ENCODE measurements at regions not wholly inside any gene's neighbourhood (a gene's known extent, or its start where the extent isn't known, plus 50 kb on each side); places are given as distances from the start of the nearest gene placed in this dataset.

DNA sequence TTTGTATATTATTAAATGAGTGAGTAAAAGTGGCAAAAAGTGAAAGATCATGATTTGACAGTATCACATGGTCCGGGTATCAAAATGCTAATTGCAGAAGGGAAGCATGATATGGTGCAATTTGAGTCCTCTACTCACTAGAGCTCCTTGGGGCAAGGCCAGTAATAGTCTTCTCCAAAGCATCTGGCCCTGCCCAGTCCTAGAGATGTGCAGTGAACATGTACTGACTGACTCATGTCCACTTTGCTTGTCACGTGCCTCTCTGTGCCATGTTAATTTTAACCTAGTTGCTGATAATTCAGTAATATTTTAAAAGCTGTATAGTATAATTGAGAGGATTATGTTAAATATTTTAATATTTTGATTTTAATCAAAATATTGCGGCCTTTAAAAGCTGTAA is 54.6 kb upstream of the TENM3 start:
- TF ChIP-seq, protein P1, sequence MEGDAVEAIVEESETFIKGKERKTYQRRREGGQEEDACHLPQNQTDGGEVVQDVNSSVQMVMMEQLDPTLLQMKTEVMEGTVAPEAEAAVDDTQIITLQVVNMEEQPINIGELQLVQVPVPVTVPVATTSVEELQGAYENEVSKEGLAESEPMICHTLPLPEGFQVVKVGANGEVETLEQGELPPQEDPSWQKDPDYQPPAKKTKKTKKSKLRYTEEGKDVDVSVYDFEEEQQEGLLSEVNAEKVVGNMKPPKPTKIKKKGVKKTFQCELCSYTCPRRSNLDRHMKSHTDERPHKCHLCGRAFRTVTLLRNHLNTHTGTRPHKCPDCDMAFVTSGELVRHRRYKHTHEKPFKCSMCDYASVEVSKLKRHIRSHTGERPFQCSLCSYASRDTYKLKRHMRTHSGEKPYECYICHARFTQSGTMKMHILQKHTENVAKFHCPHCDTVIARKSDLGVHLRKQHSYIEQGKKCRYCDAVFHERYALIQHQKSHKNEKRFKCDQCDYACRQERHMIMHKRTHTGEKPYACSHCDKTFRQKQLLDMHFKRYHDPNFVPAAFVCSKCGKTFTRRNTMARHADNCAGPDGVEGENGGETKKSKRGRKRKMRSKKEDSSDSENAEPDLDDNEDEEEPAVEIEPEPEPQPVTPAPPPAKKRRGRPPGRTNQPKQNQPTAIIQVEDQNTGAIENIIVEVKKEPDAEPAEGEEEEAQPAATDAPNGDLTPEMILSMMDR (IDR thresholded peaks at IDR 0.05; ENCODE audit: control insufficient read depth, insufficient read depth, low read depth, low read length, missing control alignments), result no peak
- no peak overlapping the region for H3K4me3 ChIP-seq (ENCODE audit: control insufficient read depth, low read depth, low read length)
- no peak for DNase-seq (ENCODE audit: low read depth)

DNA sequence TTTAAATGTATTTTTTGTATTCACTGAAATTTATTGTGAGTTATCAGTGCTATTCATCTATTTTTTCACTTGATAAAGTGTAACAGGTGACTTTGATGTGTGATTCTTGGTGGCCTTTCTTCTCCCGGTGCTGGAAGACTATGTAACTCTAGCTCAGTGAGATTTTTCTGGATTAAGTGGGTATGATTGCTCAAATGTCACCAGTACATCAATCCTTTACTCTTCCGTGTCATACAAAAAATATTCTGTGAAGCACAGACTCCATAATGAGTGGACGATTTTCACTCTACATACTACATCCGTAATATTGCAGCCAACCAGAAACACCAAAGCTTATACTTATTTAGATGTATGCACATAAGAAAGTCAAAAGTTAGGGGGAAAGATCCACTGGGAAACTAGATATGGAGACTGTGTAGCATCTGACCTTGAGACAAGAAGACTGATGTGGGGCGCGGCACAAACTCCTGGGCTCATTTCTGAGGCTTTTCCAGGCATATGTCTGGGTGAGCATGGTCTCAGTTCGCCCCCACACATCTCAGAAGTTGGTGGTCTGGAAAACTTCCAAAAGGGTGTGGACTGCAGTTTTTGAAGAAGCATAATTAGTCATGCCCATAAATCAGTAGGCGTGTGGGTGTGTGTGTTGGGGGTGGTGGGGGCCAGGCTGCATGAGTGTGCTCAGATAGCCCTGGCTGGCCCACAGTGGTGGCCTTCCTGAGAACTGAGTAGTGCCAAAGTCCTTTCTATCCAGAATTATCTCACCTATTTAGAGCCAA is 53.9 kb upstream of the TENM3 start:
- H3K4me3 ChIP-seq (ENCODE audit: control insufficient read depth, low read depth, low read length), result no peak overlapping the region
- peak; percentile 80 for DNase-seq (ENCODE audit: low read depth)
- TF ChIP-seq, protein P1 (IDR thresholded peaks at IDR 0.05; ENCODE audit: control insufficient read depth, insufficient read depth, low read depth, low read length, missing control alignments), result no peak

DNA sequence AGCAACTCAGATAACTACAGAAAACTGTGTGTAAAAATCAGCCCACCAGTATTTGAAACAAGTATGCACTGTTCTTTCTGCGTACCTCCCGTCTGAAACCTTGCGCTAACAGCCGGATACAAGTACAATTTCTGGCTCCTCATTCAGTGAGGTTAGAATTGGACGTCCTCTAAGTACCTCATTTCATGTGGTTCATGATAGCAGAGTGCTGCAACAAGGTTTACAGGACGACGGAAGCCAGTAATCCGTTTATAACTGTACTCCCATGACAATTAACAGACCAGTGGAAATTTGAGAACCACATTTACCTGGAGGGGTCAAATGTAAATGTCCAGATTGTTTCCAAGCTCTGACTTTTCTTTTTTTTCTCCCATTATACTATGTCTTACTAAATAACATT is 52.9 kb upstream of the TENM3 start:
- no peak overlapping the region for H3K4me3 ChIP-seq (ENCODE audit: control insufficient read depth, low read depth, low read length)
- TF ChIP-seq, protein P1 (IDR thresholded peaks at IDR 0.05; ENCODE audit: control insufficient read depth, insufficient read depth, low read depth, low read length, missing control alignments), result no peak
- no peak for DNase-seq (ENCODE audit: low read depth)

- DNase-seq (ENCODE audit: low read depth), result no peak
- TF ChIP-seq, protein P1 (IDR thresholded peaks at IDR 0.05; ENCODE audit: control insufficient read depth, insufficient read depth, low read depth, low read length, missing control alignments), result no peak
These were observed 50.6 kb upstream of the TENM3 start for GRCh38 chr4:182192511-182193181.

DNA sequence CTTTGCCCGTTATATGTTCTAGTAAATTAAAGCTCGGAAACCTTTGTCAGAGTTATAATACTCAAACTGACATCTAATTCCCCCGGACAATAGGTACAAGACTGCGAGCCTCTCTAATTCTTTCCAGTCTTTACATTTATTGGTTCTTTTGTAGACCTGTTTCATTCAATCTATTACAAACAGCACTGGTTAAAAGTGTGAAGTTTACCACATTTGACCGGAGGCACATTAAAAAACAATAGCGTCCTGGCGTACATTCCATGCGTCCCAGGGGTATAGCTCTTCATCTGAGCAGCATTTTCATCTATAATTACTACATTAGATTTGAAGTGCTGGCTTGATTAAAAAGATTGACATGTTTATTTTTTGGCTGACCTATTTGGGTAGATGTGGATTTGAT is 49.9 kb upstream of the TENM3 start:
- TF ChIP-seq, protein P1 (IDR thresholded peaks at IDR 0.05; ENCODE audit: control insufficient read depth, insufficient read depth, low read depth, low read length, missing control alignments), result no peak
- no peak for DNase-seq (ENCODE audit: low read depth)
- H3K4me3 ChIP-seq (ENCODE audit: control insufficient read depth, low read depth, low read length), result no peak overlapping the region

More at GRCh38 chr4:182192511-182193181, 50.6 kb upstream of the TENM3 start:
- H3K4me3 ChIP-seq (ENCODE audit: control insufficient read depth, low read depth, low read length), result no peak overlapping the region

Measured in AG09309 (cell line).